Myocyte (in vitro differentiated cells): ENCODE measurements at regions not wholly inside any gene's neighbourhood (a gene's known extent, or its start where the extent isn't known, plus 50 kb on each side); places are given as distances from the start of the nearest gene placed in this dataset.

Experiments used
- DNase-seq: peaks from one replicate; pipeline ENCODE4 v3.0.0-alpha.2; 2012; ENCODE audit warnings: low read depth

GRCh38 chr18:10032331-10033015 is 118.7 kb downstream of the VAPA start:
- DNase-seq, result no peak

GRCh38 chr18:10033016-10033399 is 119.2 kb downstream of the VAPA start:
- DNase-seq, result no peak

GRCh38 chr18:10035281-10035991 is 121.6 kb downstream of the VAPA start:
- peak; percentile 30 for DNase-seq

GRCh38 chr18:10036479-10036878 is 122.7 kb downstream of the VAPA start:
- no peak for DNase-seq

- DNase-seq, result no peak
Observed at GRCh38 chr18:10037181-10037580, 123.4 kb downstream of the VAPA start.

- DNase-seq, result no peak
Observed at GRCh38 chr18:10038268-10038667, 124.5 kb downstream of the VAPA start.

GRCh38 chr18:10040287-10041011 is 126.6 kb downstream of the VAPA start:
- no peak for DNase-seq

GRCh38 chr18:10041180-10041579 is 127.4 kb downstream of the VAPA start:
- no peak for DNase-seq

GRCh38 chr18:10042492-10042891 is 128.7 kb downstream of the VAPA start:
- no peak for DNase-seq

- no peak for DNase-seq
Observed at GRCh38 chr18:10044054-10044453, 130.2 kb downstream of the VAPA start.

- no peak for DNase-seq
Observed at GRCh38 chr18:10045296-10045891, 131.6 kb downstream of the VAPA start.

- DNase-seq, result no peak
Observed at GRCh38 chr18:10046178-10046807, 132.5 kb downstream of the VAPA start.

- DNase-seq, result peak; percentile 47
Observed at GRCh38 chr18:10047237-10047636, 133.4 kb downstream of the VAPA start.

- no peak for DNase-seq
Observed at GRCh38 chr18:10049747-10050146, 135.9 kb downstream of the VAPA start.

GRCh38 chr18:10050956-10051355 is 137.1 kb downstream of the VAPA start:
- no peak for DNase-seq

GRCh38 chr18:10051877-10052631 is 138.2 kb downstream of the VAPA start:
- no peak for DNase-seq

GRCh38 chr18:10052871-10053270 is 139.1 kb downstream of the VAPA start:
- no peak for DNase-seq

- no peak for DNase-seq
Observed at GRCh38 chr18:10053861-10054260, 140.0 kb downstream of the VAPA start.

- DNase-seq, result no peak
Observed at GRCh38 chr18:10054366-10054765, 140.6 kb downstream of the VAPA start.

- DNase-seq, result no peak
Observed at GRCh38 chr18:10055125-10055750, 141.4 kb downstream of the VAPA start.
